IMR-90 (cell line): ENCODE measurements at regions not wholly inside any gene's neighbourhood (a gene's known extent, or its start where the extent isn't known, plus 50 kb on each side); places are given as distances from the start of the nearest gene placed in this dataset.

Source experiments
- ATAC-seq: fragments of 200-7000 bp; cut with Tn5 transposase; 2 replicates; pipeline ENCODE4 v1.9.1; 2020; ENCODE audit warnings: low read depth, mild to moderate bottlenecking, moderate library complexity
- BruUV-seq: library from RNA; stranded (reverse); fragments of 400-500 nt; replicated peaks from 2 replicates; lab custom pipeline; 2021; lab: Mats Ljungman, UMichigan
- CTCF ChIA-PET: fragments of 300-600 bp; formaldehyde crosslinking; extraction: SDS; loops from one replicate; lab custom pipeline; 2021; ENCODE audit warnings: antibody characterized with exemption; lab: Yijun Ruan, JAX
- POLR2A ChIA-PET: fragments of 300-600 bp; sonication (Branson Sonifier 250); formaldehyde crosslinking; loops from one replicate; lab custom pipeline; 2022; ENCODE audit warnings: antibody characterized with exemption; ENCODE audit not compliant: unreplicated experiment; lab: Charles Lee
- DNase-seq: peaks from one replicate; pipeline ENCODE4 v3.0.0; 2013
- H2AFZ ChIP-seq: replicated peaks from 2 replicates; pipeline ENCODE3; 2013; ENCODE audit warnings: low read length, mild to moderate bottlenecking; ENCODE audit not compliant: poor library complexity
- H2AK5ac ChIP-seq: 2 replicates; pipeline ENCODE4 v1.6.1; 2013; ENCODE audit warnings: low read depth, low read length, inconsistent platforms
- H2AK9ac ChIP-seq: replicated peaks from 2 replicates; pipeline ENCODE3; 2013; ENCODE audit warnings: mild to moderate bottlenecking, low read depth, low read length, moderate library complexity; ENCODE audit not compliant: poor library complexity
- H2BK120ac ChIP-seq: 2 replicates; pipeline ENCODE4 v1.6.1; 2013; ENCODE audit warnings: low read depth, low read length, inconsistent platforms
- H2BK15ac ChIP-seq: 3 replicates; pipeline ENCODE4 v1.6.1; 2013; ENCODE audit warnings: low read depth, low read length, inconsistent platforms
- H2BK20ac ChIP-seq: 2 replicates; pipeline ENCODE4 v1.6.1; 2013; ENCODE audit warnings: low read depth, mild to moderate bottlenecking, inconsistent platforms, low read length, moderate library complexity
- H2BK5ac ChIP-seq: 2 replicates; pipeline ENCODE4 v1.6.1; 2013; ENCODE audit warnings: mild to moderate bottlenecking, low read depth, low read length, inconsistent platforms; ENCODE audit not compliant: poor library complexity, severe bottlenecking
- H3K14ac ChIP-seq: replicated peaks from 2 replicates; pipeline ENCODE4 v1.6.1; 2013; ENCODE audit warnings: low read depth, low read length, inconsistent platforms
- H3K18ac ChIP-seq: 2 replicates; pipeline ENCODE4 v1.6.1; 2013; ENCODE audit warnings: low read depth, low read length, control low read depth
- H3K23ac ChIP-seq: 2 replicates; pipeline ENCODE4 v1.6.1; 2013; ENCODE audit warnings: low read depth, low read length, inconsistent platforms
- H3K27ac ChIP-seq: 2 replicates; pipeline ENCODE4 v1.5.1; 2013; ENCODE audit warnings: mild to moderate bottlenecking, control low read depth, low read length; ENCODE audit not compliant: insufficient read depth
- H3K27me3 ChIP-seq: 2 replicates; pipeline ENCODE4 v1.6.1; 2013; ENCODE audit warnings: low read length; ENCODE audit not compliant: control insufficient read depth, insufficient read depth
- H3K36me3 ChIP-seq: 2 replicates; pipeline ENCODE4 v1.6.1; 2013; ENCODE audit warnings: low read length, mixed read lengths; ENCODE audit not compliant: control insufficient read depth, insufficient read depth
- H3K4ac ChIP-seq: 2 replicates; pipeline ENCODE4 v1.6.1; 2013; ENCODE audit warnings: low read depth, low read length, inconsistent platforms
- H3K4me1 ChIP-seq: 2 replicates; pipeline ENCODE4 v1.6.1; 2013; ENCODE audit warnings: low read length, mixed read lengths; ENCODE audit not compliant: control insufficient read depth, insufficient read depth
- H3K4me2 ChIP-seq: 2 replicates; pipeline ENCODE4 v1.6.1; 2013; ENCODE audit warnings: low read depth, mild to moderate bottlenecking, control low read depth, low read length, moderate library complexity
- H3K4me3 ChIP-seq: 2 replicates; pipeline ENCODE4 v1.5.1; 2013; ENCODE audit warnings: low read depth, mild to moderate bottlenecking, control low read depth, low read length, moderate library complexity; ENCODE audit not compliant: insufficient read depth
- H3K56ac ChIP-seq: 2 replicates; pipeline ENCODE4 v1.6.1; 2013; ENCODE audit warnings: low read length, inconsistent platforms; ENCODE audit not compliant: insufficient read depth; ENCODE audit errors: extremely low read depth
- H3K79me1 ChIP-seq, 2 experiments: 2 replicates each; pipeline ENCODE4 v1.6.1; 2013; ENCODE audit warnings: low read length in 2 of 2, inconsistent platforms in 1 of 2, low read depth in 1 of 2
- H3K9ac ChIP-seq: 2 replicates; pipeline ENCODE4 v1.6.1; 2013; ENCODE audit warnings: low read depth, low read length, control low read depth
- H3K9me1 ChIP-seq: 2 replicates; pipeline ENCODE4 v1.6.1; 2013; ENCODE audit warnings: low read length, inconsistent platforms; ENCODE audit not compliant: insufficient read depth
- H3K9me3 ChIP-seq: 2 replicates; pipeline ENCODE4 v1.6.1; 2013; ENCODE audit warnings: low read length; ENCODE audit not compliant: control insufficient read depth, insufficient read depth
- H4K20me1 ChIP-seq: 2 replicates; pipeline ENCODE4 v1.6.1; 2013; ENCODE audit warnings: low read length, inconsistent platforms; ENCODE audit not compliant: insufficient read depth
- H4K5ac ChIP-seq: 2 replicates; pipeline ENCODE4 v1.6.1; 2013; ENCODE audit warnings: mild to moderate bottlenecking, low read depth, low read length, control low read depth
- H4K8ac ChIP-seq, 2 experiments: 2 replicates each; pipeline ENCODE4 v1.6.1; 2013; ENCODE audit warnings: low read depth in 2 of 2, low read length in 2 of 2, control low read depth in 1 of 2, inconsistent platforms in 1 of 2
- H4K91ac ChIP-seq: 2 replicates; pipeline ENCODE4 v1.6.1; 2013; ENCODE audit warnings: low read depth, low read length, inconsistent platforms; ENCODE audit not compliant: insufficient read depth
- CEBPB ChIP-seq: IDR thresholded peaks from 2 replicates; pipeline ENCODE4 v1.6.1; 2012; ENCODE audit warnings: low read depth, low read length, improper control_type of control experiment
- CHD1 ChIP-seq: IDR thresholded peaks from 2 replicates; pipeline ENCODE4 v1.6.1; 2012; ENCODE audit warnings: low read depth, low read length, improper control_type of control experiment
- MXI1 ChIP-seq: IDR thresholded peaks from 2 replicates; pipeline ENCODE4 v1.6.1; 2012; ENCODE audit warnings: low read depth, mild to moderate bottlenecking, low read length, moderate library complexity, borderline replicate concordance
- RCOR1 ChIP-seq: IDR thresholded peaks from 2 replicates; pipeline ENCODE4 v1.6.1; 2012; ENCODE audit warnings: mild to moderate bottlenecking, low read length, improper control_type of control experiment; ENCODE audit not compliant: insufficient replicate concordance
- WGBS, 2 experiments: methylation state at CpG; one replicate each; pipeline versions ENCODE4 v1.1.5 to v1.1.7; 2013; ENCODE audit warnings: missing lambda C conversion rate in 2 of 2; ENCODE audit not compliant: insufficient read length in 1 of 2; ENCODE audit errors: extremely low coverage in 2 of 2; 5-methylcytosine and 5-hydroxymethylcytosine counted together
- dilution Hi-C: fragments of 300-500 bp; cut with HindIII; formaldehyde crosslinking; loops from one replicate; pipeline ENCODE4 v1.14.3; 2018; ENCODE audit warnings: low sequenced_read_pairs; ENCODE audit not compliant: unreplicated experiment
- in situ Hi-C: fragments of 300-500 bp; cut with MboI; formaldehyde crosslinking; loops from 3 replicates; pipeline ENCODE4 v1.14.3; 2019; ENCODE audit warnings: low sequenced_read_pairs, inconsistent platforms, mixed read lengths
- intact Hi-C: fragments of 100-400 bp; cut with micrococcal nuclease; formaldehyde crosslinking; loops from 2 replicates; pipeline ENCODE4 v1.10.0; 2022

DNA sequence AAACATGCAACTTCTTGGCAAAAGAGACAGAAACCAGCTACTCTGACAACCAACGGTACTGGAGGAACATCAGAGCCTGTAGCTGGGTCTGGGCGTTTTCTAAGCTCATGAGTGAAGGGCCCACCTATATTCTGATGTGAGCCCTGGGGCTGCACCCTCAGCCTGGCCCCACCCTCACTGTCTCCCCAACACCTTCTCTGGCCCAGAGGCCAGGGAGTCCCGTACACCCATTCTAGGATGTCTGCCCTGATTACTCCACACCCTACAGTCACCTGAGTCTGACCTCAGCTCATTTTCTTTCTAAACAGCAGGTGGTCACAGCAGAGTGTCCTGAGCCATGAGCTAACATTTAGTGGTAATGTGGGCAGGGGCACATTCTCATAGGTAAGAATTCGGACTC is 439.2 kb downstream of the MATN1 start:
- POLR2A ChIA-PET: no interaction called here
- Histone ChIP-seq H2BK120ac (no peak overlapping the region), H2BK20ac (no peak overlapping the region), H3K9me3 (no peaks in the 10 kb centered on the region), H3K9me1 (no peaks in the 10 kb centered on the region), H2AK5ac (no peak overlapping the region), H3K4me1 (no peaks in the 10 kb centered on the region), H3K14ac (no peak overlapping the region), H3K79me1 (no peaks in the 10 kb centered on the region), H3K56ac (no peak overlapping the region), H2BK5ac (no peak overlapping the region), H2BK15ac (no peak overlapping the region), H3K27ac (no peak overlapping the region), H3K9ac (no peak overlapping the region), H4K91ac (no peak overlapping the region), H3K23ac (no peak overlapping the region), H2AK9ac (no peak overlapping the region), H4K5ac (no peak overlapping the region), H3K4me2 (no peak overlapping the region), H3K36me3 (no peaks in the 10 kb centered on the region), H4K8ac (no peak overlapping the region), H3K4ac (no peak overlapping the region), H4K20me1 (no peaks in the 10 kb centered on the region), H3K18ac (no peak overlapping the region), H2AFZ (no peak overlapping the region), H3K4me3 (no peak overlapping the region), H3K27me3 (no peaks in the 10 kb centered on the region)
- BruUV-seq: no TSS peak
- no peak for ATAC-seq
- no peak for DNase-seq
- intact Hi-C loops: no loop called here
- in situ Hi-C loops: no loop called here
- dilution Hi-C loops: no loop called here
- CTCF ChIA-PET: no interaction called here
- no peak for TF ChIP-seq MXI1
- TF ChIP-seq RCOR1: no peak
- no peak for TF ChIP-seq CHD1
- TF ChIP-seq CEBPB: no peak
- WGBS, 2 experiments: 20% methylated on average over 1 of the region's 4 CpGs; no CpG with 5 or more reads in 1 of the 2 experiments
